PC-3 (cell line): ENCODE measurements at regions not wholly inside any gene's neighbourhood (a gene's known extent, or its start where the extent isn't known, plus 50 kb on each side); places are given as distances from the start of the nearest gene placed in this dataset.

Experiments
- EZH2 ChIP-seq: fragments of 300-600 bp; sonication (generic); IDR thresholded peaks from one replicate; pipeline ENCODE4 v1.6.1; 2017; ENCODE audit warnings: antibody characterized with exemption, mild to moderate bottlenecking, low read length; ENCODE audit not compliant: unreplicated experiment
- EZH2phosphoT487 ChIP-seq: fragments of 300-600 bp; sonication (generic); IDR thresholded peaks from 2 replicates; pipeline ENCODE4 v1.6.1; 2018; ENCODE audit warnings: mild to moderate bottlenecking, antibody characterized with exemption, low read length, borderline replicate concordance
- TF ChIP-seq, protein P1 (sequence below): fragments of 300-600 bp; sonication (generic); conservative IDR thresholded peaks from 2 replicates; pipeline ENCODE4 v1.5.1; 2017; ENCODE audit warnings: antibody characterized with exemption, low read depth, mild to moderate bottlenecking, low read length

DNA sequence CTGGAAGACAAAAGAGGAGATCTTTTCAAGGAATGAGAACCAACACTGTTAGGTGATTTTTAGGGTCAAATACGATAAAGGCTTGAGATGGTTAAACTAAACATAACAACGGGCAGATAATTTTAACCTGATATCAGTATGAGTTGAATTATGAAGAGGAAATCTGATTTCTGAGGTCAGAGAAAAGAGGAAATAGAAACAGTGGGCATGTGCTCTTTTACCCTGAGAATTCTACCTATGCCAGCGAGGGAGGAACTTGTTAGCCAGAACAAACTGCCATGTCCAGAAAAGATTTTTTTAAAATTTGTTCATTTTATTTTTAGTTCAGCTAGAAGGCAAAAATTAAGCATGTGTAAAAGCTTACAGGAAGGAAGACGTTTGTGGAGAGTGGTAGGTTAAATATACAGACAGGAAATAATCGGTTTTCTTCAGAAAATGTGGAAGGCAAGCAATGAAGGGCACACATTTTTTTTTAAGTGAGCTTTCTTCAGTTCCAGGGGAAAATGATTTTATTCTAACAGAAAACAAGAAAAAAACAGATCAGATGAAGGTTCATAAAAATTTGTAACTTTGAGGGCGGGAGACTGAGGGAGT is 1745.3 kb downstream of the MRPL39 start:
- TF ChIP-seq, protein P1, sequence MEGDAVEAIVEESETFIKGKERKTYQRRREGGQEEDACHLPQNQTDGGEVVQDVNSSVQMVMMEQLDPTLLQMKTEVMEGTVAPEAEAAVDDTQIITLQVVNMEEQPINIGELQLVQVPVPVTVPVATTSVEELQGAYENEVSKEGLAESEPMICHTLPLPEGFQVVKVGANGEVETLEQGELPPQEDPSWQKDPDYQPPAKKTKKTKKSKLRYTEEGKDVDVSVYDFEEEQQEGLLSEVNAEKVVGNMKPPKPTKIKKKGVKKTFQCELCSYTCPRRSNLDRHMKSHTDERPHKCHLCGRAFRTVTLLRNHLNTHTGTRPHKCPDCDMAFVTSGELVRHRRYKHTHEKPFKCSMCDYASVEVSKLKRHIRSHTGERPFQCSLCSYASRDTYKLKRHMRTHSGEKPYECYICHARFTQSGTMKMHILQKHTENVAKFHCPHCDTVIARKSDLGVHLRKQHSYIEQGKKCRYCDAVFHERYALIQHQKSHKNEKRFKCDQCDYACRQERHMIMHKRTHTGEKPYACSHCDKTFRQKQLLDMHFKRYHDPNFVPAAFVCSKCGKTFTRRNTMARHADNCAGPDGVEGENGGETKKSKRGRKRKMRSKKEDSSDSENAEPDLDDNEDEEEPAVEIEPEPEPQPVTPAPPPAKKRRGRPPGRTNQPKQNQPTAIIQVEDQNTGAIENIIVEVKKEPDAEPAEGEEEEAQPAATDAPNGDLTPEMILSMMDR = no peak
- TF ChIP-seq EZH2 = no peak
- TF ChIP-seq EZH2phosphoT487 = no peak
